ENCODE measurements at regions not wholly inside any gene's neighbourhood (a gene's known extent, or its start where the extent isn't known, plus 50 kb on each side); places are given as distances from the start of the nearest gene placed in this dataset.

DNA sequence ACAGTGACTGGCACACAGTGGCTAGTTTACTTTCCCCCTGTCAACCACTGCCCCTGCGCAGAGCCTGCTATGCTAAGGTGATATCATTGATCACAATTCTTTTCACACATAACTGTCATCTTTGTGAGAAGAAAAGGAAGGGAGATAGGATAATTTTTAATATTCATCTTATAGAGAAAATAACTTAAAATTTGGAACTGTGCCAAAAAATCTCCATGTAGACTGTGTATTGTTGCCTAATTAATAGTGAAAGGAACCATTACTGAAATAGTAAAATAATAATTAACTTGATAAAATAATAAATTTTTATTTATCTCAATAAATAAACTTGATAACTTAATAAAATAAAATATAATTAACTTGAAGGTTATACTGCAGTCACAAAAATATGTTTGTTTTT is 1069.4 kb downstream of the C4orf33 start:
- no peak for TF ChIP-seq MAX (IDR thresholded peaks at IDR 0.05; ENCODE audit: low read depth, low read length)
- no peak for TF ChIP-seq POLR2A (IDR thresholded peaks at IDR 0.05; ENCODE audit: extremely low read depth, insufficient read length)
- TF ChIP-seq, protein P1, sequence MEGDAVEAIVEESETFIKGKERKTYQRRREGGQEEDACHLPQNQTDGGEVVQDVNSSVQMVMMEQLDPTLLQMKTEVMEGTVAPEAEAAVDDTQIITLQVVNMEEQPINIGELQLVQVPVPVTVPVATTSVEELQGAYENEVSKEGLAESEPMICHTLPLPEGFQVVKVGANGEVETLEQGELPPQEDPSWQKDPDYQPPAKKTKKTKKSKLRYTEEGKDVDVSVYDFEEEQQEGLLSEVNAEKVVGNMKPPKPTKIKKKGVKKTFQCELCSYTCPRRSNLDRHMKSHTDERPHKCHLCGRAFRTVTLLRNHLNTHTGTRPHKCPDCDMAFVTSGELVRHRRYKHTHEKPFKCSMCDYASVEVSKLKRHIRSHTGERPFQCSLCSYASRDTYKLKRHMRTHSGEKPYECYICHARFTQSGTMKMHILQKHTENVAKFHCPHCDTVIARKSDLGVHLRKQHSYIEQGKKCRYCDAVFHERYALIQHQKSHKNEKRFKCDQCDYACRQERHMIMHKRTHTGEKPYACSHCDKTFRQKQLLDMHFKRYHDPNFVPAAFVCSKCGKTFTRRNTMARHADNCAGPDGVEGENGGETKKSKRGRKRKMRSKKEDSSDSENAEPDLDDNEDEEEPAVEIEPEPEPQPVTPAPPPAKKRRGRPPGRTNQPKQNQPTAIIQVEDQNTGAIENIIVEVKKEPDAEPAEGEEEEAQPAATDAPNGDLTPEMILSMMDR (IDR thresholded peaks at IDR 0.05; ENCODE audit: low read depth, low read length): no peak
- no peak for TF ChIP-seq MYC (IDR thresholded peaks at IDR 0.05; ENCODE audit: low read depth, low read length)
- H3K4me3 ChIP-seq (ENCODE audit: low read depth, low read length): no peak overlapping the region
- DNase-seq (ENCODE audit: low read depth): no peak

DNA sequence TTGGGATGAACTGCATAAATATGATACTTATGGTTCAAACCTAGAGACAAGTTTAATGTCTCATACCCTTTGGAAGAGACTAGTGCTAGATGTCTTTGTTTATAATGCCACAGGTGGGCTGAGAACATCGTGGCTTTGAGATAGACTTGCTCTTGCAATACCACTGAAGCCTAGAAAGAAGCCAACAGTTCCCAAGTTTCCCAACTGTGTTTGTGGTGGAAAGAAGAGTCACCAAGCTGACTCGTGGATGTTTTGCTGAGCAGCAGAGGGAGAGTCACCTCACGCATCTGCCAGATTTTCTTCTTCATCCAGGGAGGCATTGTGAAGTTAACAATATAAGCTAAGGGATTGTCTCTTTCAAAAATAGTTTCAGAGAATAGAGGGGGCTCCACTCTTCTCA is 1076.2 kb downstream of the C4orf33 start:
- TF ChIP-seq, protein P1 (IDR thresholded peaks at IDR 0.05; ENCODE audit: low read depth, low read length): no peak
- TF ChIP-seq POLR2A (IDR thresholded peaks at IDR 0.05; ENCODE audit: extremely low read depth, insufficient read length) (no peak), MYC (IDR thresholded peaks at IDR 0.05; ENCODE audit: low read depth, low read length) (no peak), MAX (IDR thresholded peaks at IDR 0.05; ENCODE audit: low read depth, low read length) (no peak)
- no peak for DNase-seq (ENCODE audit: low read depth)
- H3K4me3 ChIP-seq (ENCODE audit: low read depth, low read length): no peak overlapping the region

DNA sequence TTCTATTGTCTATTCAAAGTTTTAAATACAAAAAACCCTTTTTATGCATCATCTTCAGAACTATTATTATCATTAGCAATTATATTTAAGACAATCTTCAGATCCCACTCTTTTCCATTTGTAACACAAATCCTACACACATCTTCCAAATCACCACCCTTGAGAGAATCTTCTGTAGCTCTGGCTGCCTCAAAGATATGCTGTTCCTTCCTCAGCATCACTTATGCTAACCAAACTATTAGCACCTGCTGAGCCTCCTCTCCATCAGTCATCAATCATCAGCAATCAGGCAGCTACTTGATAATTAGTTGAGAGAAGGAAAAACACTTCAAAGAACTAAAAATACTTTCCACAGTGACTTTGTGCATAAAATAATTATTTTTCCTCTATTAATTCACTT is 1082.2 kb downstream of the C4orf33 start:
- TF ChIP-seq MYC (IDR thresholded peaks at IDR 0.05; ENCODE audit: low read depth, low read length) (no peak), POLR2A (IDR thresholded peaks at IDR 0.05; ENCODE audit: extremely low read depth, insufficient read length) (no peak), MAX (IDR thresholded peaks at IDR 0.05; ENCODE audit: low read depth, low read length) (no peak)
- TF ChIP-seq, protein P1 (IDR thresholded peaks at IDR 0.05; ENCODE audit: low read depth, low read length): no peak
- H3K4me3 ChIP-seq (ENCODE audit: low read depth, low read length): no peak overlapping the region
- no peak for DNase-seq (ENCODE audit: low read depth)

DNA sequence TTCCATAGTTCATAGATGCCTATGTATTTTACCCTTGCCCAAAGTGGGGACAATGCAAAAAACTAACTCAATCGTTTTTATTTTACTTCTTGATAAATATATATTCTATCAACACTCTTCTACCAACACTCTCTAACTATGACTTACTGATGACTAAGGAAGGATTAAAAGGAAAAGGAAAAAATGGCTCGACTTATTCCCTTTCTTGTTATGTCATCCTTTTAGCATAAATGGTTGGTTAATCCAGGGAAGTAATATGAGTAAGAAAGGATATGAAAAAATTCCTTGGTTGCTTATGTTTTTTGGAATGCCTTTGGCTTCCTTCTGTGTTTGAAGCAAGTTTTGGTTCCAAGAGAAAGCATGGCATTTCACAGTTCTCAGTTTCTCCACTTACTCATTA is 1087.1 kb downstream of the C4orf33 start:
- no peak for DNase-seq (ENCODE audit: low read depth)
- TF ChIP-seq POLR2A (IDR thresholded peaks at IDR 0.05; ENCODE audit: extremely low read depth, insufficient read length): no peak
- no peak for TF ChIP-seq MYC (IDR thresholded peaks at IDR 0.05; ENCODE audit: low read depth, low read length)
- TF ChIP-seq, protein P1 (IDR thresholded peaks at IDR 0.05; ENCODE audit: low read depth, low read length): no peak
- TF ChIP-seq MAX (IDR thresholded peaks at IDR 0.05; ENCODE audit: low read depth, low read length): no peak
- H3K4me3 ChIP-seq (ENCODE audit: low read depth, low read length): no peak overlapping the region

- no peak overlapping the region for H3K4me3 ChIP-seq (ENCODE audit: low read depth, low read length)
- no peak for DNase-seq (ENCODE audit: low read depth)
- no peak for TF ChIP-seq MYC (IDR thresholded peaks at IDR 0.05; ENCODE audit: low read depth, low read length)
- TF ChIP-seq POLR2A (IDR thresholded peaks at IDR 0.05; ENCODE audit: extremely low read depth, insufficient read length): no peak
- TF ChIP-seq MAX (IDR thresholded peaks at IDR 0.05; ENCODE audit: low read depth, low read length): no peak
- TF ChIP-seq, protein P1 (IDR thresholded peaks at IDR 0.05; ENCODE audit: low read depth, low read length): no peak
Observed at GRCh38 chr4:130183766-130184165, 1087.8 kb downstream of the C4orf33 start.

GRCh38 chr4:130185123-130185522 is 1089.2 kb downstream of the C4orf33 start:
- H3K4me3 ChIP-seq (ENCODE audit: low read depth, low read length): no peak overlapping the region
- DNase-seq (ENCODE audit: low read depth): no peak
- no peak for TF ChIP-seq POLR2A (IDR thresholded peaks at IDR 0.05; ENCODE audit: extremely low read depth, insufficient read length)
- TF ChIP-seq MAX (IDR thresholded peaks at IDR 0.05; ENCODE audit: low read depth, low read length): no peak
- TF ChIP-seq, protein P1 (IDR thresholded peaks at IDR 0.05; ENCODE audit: low read depth, low read length): no peak
